Spinal cord (tissue), 9 donors: ENCODE measurements at regions not wholly inside any gene's neighbourhood (a gene's known extent, or its start where the extent isn't known, plus 50 kb on each side); places are given as distances from the start of the nearest gene placed in this dataset.

ENCODE experiments used
- DNase-seq, 6 donors: peaks; one replicate each; pipeline versions ENCODE4 v3.0.0 to v3.0.0-alpha.2; 2013 to 2015; ENCODE audit warnings: low spot score in 6 of 6, low read depth in 4 of 6
- H3K27ac ChIP-seq: one replicate; pipeline ENCODE4 v1.5.1; 2013; ENCODE audit warnings: low read depth, low read length, control low read depth
- H3K27me3 ChIP-seq: one replicate; pipeline ENCODE4 v1.6.1; 2013; ENCODE audit warnings: low read length; ENCODE audit not compliant: control insufficient read depth, insufficient read depth
- H3K36me3 ChIP-seq: one replicate; pipeline ENCODE4 v1.6.1; 2013; ENCODE audit warnings: low read length; ENCODE audit not compliant: control insufficient read depth, insufficient read depth
- H3K4me1 ChIP-seq: one replicate; pipeline ENCODE4 v1.6.1; 2013; ENCODE audit warnings: low read length; ENCODE audit not compliant: control insufficient read depth, insufficient read depth
- H3K4me3 ChIP-seq: one replicate; pipeline ENCODE4 v1.5.1; 2013; ENCODE audit warnings: low read depth, low read length, control low read depth
- H3K9me3 ChIP-seq: one replicate; pipeline ENCODE4 v1.6.1; 2013; ENCODE audit warnings: low read length; ENCODE audit not compliant: control insufficient read depth, insufficient read depth
- WGBS: methylation state at CpG from one replicate; pipeline ENCODE4 v1.1.5; 2013; ENCODE audit warnings: missing lambda C conversion rate; ENCODE audit not compliant: insufficient coverage; 5-methylcytosine and 5-hydroxymethylcytosine counted together
- donor health status: healthy.

DNA sequence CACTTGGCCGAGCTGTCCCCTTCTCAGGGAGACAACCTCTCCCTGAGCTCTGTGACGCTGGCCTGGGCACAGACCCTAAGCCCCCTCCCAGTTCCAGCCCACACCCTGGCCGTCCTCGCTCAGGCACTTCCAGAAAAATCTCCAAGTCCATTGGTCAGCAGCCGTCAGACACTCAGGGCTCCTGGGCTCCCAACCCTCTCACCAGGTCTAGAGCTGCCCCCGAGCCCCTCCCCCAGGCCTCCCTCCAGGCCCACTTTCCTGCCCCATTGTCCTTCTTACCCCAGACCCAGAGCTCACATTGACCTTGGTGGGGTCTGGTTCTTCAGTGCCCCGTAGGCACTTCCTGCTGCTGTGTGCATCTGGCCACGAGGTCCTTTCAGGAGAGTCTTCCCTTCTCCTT, 249.3 kb upstream of the RTL1 start:
- Histone ChIP-seq H3K27me3 (peaks cover 5% of the 10 kb centered on the region), H3K36me3 (no peaks in the 10 kb centered on the region), H3K9me3 (no peaks in the 10 kb centered on the region), H3K4me3 (no peak overlapping the region), H3K27ac (no peak overlapping the region), H3K4me1 (peaks cover 9% of the 10 kb centered on the region)
- no peak for DNase-seq
- 80% methylated on average over 8 of the region's 8 CpGs for WGBS

DNA sequence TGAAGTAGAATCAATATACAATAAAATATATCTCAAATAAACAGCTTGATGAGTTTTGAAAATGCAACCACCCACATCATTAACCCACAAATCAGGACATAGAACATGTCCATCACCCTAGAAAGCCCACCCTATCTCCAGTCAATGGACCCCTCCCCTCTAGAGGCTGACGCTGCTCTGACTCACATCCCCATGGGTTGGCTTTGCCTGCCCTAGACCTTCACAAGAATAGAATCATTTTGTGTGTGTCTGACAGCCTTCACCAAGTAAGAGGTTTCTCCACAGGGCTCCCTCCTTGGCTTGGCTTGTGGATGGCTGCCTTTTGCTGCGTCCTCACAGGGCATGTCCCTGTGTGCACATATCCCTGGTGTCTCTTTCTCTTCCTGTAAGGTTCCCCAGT, 250.2 kb upstream of the RTL1 start:
- WGBS = 92% methylated on average over 2 of the region's 2 CpGs
- peaks cover 5% of the 10 kb centered on the region for H3K27me3 ChIP-seq
- peaks cover 9% of the 10 kb centered on the region for H3K4me1 ChIP-seq
- no peak overlapping the region for H3K4me3 ChIP-seq
- H3K27ac ChIP-seq = no peak overlapping the region
- H3K9me3 ChIP-seq = no peaks in the 10 kb centered on the region
- H3K36me3 ChIP-seq = no peaks in the 10 kb centered on the region
- DNase-seq = no peak

DNA sequence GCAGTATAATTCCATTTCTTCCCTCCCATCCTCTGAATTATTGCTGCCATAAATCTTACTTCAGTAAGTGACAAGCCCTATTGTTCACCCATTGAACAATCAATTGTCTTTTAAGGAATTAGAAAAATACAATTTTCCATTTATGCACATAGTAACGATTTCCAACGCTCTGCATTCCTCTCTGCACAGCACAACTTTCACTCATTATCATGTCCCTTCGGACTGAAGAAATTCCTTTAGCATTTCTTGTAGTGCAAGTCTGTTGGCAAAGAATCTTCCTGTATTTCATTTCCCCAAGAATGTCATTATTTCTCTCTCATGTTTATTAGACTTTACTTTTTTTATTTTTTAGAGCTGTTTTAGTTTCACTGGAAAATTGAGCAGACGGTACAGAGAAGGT, 252.1 kb upstream of the RTL1 start:
- DNase-seq = peak in 1 of 6 donors; percentile 43
- Histone ChIP-seq H3K4me3 (no peak overlapping the region), H3K9me3 (no peaks in the 10 kb centered on the region), H3K27ac (no peak overlapping the region), H3K4me1 (peaks cover 5% of the 10 kb centered on the region), H3K36me3 (no peaks in the 10 kb centered on the region), H3K27me3 (peaks cover 5% of the 10 kb centered on the region)
- WGBS = 80% methylated on average over 2 of the region's 4 CpGs

DNA sequence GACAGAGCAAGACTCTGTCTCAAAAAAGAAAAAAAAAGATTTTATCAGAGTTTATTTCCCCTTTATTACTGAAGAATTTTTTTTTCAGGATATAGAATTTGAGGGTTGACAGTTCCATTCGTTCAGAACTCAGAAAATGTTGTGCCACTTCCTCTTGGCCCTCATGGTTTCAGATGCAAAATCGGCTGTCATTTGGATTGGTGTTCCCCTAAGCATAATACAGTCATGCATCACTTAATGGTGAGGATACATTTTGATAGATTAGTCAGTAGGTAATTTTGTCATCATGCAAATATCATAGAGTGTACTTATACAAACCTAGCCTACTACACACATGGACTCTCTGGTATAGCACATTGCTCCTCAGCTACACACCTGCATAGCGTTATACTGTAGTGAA, 263.9 kb upstream of the RTL1 start:
- peaks cover 1% of the 10 kb centered on the region for H3K9me3 ChIP-seq
- H3K4me1 ChIP-seq = no peaks in the 10 kb centered on the region
- no peak overlapping the region for H3K4me3 ChIP-seq
- no peak for DNase-seq
- H3K27ac ChIP-seq = no peak overlapping the region
- WGBS = no CpG with 5 or more reads among the region's 3 CpGs
- no peaks in the 10 kb centered on the region for H3K27me3 ChIP-seq
- no peaks in the 10 kb centered on the region for H3K36me3 ChIP-seq

DNA sequence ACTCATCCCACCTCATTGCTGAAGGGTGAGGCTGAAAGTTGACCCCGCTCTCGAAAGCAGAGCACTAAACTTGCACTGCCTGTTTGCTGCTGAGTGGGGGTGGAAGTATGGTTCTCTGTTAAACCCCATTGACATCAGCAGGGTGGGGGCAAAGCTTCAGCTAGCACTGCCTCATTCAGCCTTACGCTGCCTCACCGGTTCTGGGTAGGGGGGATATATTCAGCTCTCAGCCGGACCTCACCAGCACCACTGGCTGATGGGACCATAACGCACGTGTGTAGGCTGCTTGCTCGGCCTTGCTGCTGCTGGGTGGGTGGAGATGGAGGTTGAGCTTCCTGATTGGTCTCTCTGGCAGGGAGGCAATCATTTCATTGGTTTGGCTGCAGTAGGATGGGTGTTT, 265.7 kb upstream of the RTL1 start:
- Histone ChIP-seq H3K9me3 (peaks cover 1% of the 10 kb centered on the region), H3K36me3 (no peaks in the 10 kb centered on the region), H3K27ac (no peak overlapping the region), H3K4me3 (no peak overlapping the region), H3K27me3 (no peaks in the 10 kb centered on the region), H3K4me1 (peaks cover 5% of the 10 kb centered on the region)
- 69% methylated on average over 8 of the region's 8 CpGs for WGBS
- no peak for DNase-seq

DNA sequence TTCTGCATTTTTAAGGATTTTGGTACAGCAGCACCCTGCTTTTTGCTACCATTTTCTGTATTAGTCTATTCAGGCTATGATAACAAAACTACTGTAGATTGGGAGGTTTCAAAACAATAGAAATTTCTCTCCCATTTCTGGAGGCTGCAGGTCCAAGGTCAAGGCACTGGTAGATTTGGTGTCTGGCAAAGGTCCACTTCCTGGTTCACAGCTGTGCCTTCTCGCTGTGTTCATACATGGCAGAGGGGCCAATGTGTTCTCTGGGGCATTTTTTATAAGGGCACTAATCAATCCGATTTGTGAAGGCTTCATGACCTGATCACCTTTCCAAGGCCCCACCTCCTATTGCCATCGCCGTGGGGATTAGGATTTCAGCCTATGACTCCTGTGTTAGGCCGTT, 268.1 kb upstream of the RTL1 start:
- no peak overlapping the region for H3K27ac ChIP-seq
- H3K27me3 ChIP-seq = no peaks in the 10 kb centered on the region
- no peak overlapping the region for H3K4me3 ChIP-seq
- peaks cover 8% of the 10 kb centered on the region for H3K4me1 ChIP-seq
- no peaks in the 10 kb centered on the region for H3K36me3 ChIP-seq
- 89% methylated on average over 3 of the region's 5 CpGs for WGBS
- peaks cover 1% of the 10 kb centered on the region for H3K9me3 ChIP-seq
- DNase-seq = no peak

DNA sequence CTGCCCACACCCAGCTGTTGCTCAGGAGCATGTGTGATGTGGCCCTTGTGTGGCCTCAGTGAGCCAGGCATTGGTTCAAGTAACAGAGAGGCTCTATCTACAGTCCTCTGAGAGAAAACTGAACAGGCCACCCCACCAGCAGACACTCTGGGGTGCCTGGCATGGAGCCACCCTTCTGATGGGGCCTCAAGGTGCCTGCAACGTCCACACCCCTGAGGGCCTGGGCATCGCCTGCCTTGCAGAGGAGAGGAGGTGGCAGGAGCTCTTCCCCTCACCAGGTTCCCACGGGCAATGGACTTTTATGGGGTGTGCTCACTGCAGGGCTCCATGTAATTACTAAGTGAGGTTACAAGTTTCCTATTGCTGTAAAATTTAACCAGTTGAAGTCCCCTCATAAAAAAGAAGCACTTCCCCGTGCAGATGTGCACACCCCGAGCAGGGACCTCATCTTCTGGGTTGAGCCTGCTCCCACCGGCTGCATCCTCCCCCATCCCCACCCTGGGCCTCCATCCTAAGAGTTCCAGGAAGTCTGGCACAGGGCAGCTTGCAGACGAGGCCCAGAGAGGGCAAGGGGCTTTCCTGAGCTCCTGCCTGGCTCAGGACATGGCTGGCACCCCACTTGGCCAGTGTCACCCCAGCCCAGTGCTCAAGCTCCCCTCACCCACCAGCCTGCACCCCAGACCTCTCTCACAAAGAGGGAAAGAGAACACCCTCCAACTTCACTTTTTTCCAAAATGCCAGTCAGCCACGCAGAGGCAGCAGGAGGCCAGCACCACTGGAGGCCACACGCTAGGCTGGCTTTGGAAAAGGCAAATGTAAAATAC, 270.4 kb upstream of the RTL1 start:
- DNase-seq = no peak
- Histone ChIP-seq H3K4me1 (peaks cover 14% of the 10 kb centered on the region), H3K4me3 (no peak overlapping the region), H3K36me3 (no peaks in the 10 kb centered on the region), H3K27me3 (no peaks in the 10 kb centered on the region), H3K9me3 (no peaks in the 10 kb centered on the region), H3K27ac (no peak overlapping the region)
- 80% methylated on average over 8 of the region's 9 CpGs for WGBS

DNA sequence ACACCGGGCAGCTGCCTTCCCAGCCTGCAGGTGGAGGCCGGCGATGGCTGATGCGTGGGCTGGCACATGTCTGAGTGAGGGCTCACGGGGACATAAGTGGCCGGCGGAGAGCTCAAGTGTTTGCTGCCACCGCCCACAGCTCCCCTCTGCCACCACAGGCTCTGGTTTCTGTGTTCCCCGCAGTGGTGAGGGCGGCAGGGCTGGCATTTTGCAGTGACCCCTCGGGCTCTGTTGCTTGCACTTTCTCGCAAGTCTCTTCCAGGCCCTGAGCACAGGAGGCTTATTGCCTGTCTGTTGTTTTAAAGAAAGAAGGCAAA, 271.0 kb upstream of the RTL1 start:
- no peaks in the 10 kb centered on the region for H3K9me3 ChIP-seq
- H3K4me3 ChIP-seq = no peak overlapping the region
- H3K27me3 ChIP-seq = no peaks in the 10 kb centered on the region
- DNase-seq = no peak
- H3K36me3 ChIP-seq = no peaks in the 10 kb centered on the region
- H3K4me1 ChIP-seq = peaks cover 14% of the 10 kb centered on the region
- no peak overlapping the region for H3K27ac ChIP-seq
- WGBS = 68% methylated on average over 12 of the region's 12 CpGs

DNA sequence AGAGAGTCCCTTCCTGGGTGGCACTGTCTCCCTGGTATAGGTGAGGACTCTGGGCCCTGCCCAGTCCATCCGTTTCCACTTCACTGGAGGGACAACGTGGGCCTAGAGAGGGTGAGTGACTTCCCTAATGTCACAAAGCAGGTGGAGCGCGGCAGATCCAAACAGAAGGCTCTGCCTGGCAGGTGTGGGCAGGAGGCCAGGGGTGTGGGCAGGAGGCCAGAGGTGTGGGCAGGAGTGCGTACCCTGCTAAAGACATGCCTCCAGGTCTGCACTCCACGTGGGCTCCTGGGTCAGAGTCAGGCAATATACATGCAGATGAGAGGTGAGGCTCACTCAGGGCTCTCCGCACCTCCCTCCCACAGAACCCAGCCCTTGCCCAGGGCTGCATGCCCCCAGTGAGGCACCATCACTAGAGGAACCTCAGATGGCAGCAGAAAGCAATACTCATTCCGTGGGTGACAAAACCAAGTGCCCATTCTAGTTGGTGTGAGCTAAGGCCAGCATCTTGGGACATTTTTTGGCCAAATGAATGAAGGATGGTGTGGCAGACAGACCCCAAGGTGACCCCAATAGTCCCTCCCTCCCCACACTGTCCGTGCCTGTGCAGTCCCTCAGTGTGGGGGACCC, 271.6 kb upstream of the RTL1 start:
- no peak for DNase-seq
- no peaks in the 10 kb centered on the region for H3K9me3 ChIP-seq
- no peak overlapping the region for H3K4me3 ChIP-seq
- H3K4me1 ChIP-seq = peaks cover 17% of the 10 kb centered on the region
- no peaks in the 10 kb centered on the region for H3K36me3 ChIP-seq
- H3K27me3 ChIP-seq = no peaks in the 10 kb centered on the region
- no peak overlapping the region for H3K27ac ChIP-seq
- 80% methylated on average over 8 of the region's 9 CpGs for WGBS
